NT2/D1 (cell line): ENCODE measurements at regions not wholly inside any gene's neighbourhood (a gene's known extent, or its start where the extent isn't known, plus 50 kb on each side); places are given as distances from the start of the nearest gene placed in this dataset.

Source experiments
- DNase-seq: peaks from one replicate; pipeline ENCODE4 v3.0.0-alpha.2; 2011; ENCODE audit warnings: low read depth, low spot score
- H3K27me3 ChIP-seq: 2 replicates; pipeline ENCODE4 v1.6.0; 2011; ENCODE audit warnings: mild to moderate bottlenecking; ENCODE audit not compliant: insufficient read length, insufficient read depth
- H3K36me3 ChIP-seq: 2 replicates; pipeline ENCODE4 v1.6.1; 2011; ENCODE audit warnings: mild to moderate bottlenecking, low read length, mixed read lengths; ENCODE audit not compliant: insufficient read depth, insufficient read length
- H3K4me1 ChIP-seq: 2 replicates; pipeline ENCODE4 v1.5.1; 2011; ENCODE audit not compliant: insufficient read depth, insufficient read length
- H3K4me3 ChIP-seq: 2 replicates; pipeline ENCODE4 v1.5.1; 2011; ENCODE audit warnings: low read depth; ENCODE audit not compliant: insufficient read length
- H3K9ac ChIP-seq: 2 replicates; pipeline ENCODE4 v1.6.0; 2011; ENCODE audit warnings: low read depth; ENCODE audit not compliant: insufficient read length
- H3K9me3 ChIP-seq: 2 replicates; pipeline ENCODE4 v1.5.1; 2011; ENCODE audit warnings: mild to moderate bottlenecking, low read length; ENCODE audit not compliant: insufficient read depth
- SUZ12 ChIP-seq: IDR thresholded peaks from 2 replicates; pipeline ENCODE4 v1.6.1; 2011; ENCODE audit not compliant: insufficient read length, insufficient read depth; ENCODE audit errors: extremely low read depth
- YY1 ChIP-seq: IDR thresholded peaks from 2 replicates; pipeline ENCODE4 v1.6.1; 2011; ENCODE audit not compliant: insufficient read length, insufficient read depth
- ZNF274 ChIP-seq: IDR thresholded peaks from 2 replicates; pipeline ENCODE4 v1.6.1; 2011; ENCODE audit warnings: mild to moderate bottlenecking, low read depth, low read length

DNA sequence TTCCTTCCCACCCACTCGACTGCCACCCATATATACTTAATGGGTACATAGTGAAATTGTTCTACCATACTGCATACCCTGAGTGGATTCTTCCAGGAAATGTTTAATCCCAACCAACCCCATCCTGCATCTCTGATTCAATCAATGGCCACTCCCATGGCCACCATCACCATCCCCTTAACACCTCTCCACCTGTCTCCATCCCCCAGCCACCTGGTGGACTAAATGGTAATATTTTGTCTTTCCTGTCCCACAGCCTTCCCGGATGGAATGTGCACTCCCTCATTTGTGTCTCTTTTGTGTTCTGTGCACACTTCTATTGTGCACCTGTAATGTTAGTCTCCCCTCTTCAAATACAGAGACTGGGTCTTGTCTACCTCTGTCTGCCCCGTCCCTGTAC is 259.9 kb downstream of the ALDH8A1 start:
- Histone ChIP-seq H3K9me3 (no peaks in the 10 kb centered on the region), H3K27me3 (no peaks in the 10 kb centered on the region), H3K4me3 (no peak overlapping the region), H3K4me1 (no peaks in the 10 kb centered on the region), H3K36me3 (no peaks in the 10 kb centered on the region), H3K9ac (no peak overlapping the region)
- no peak for DNase-seq
- TF ChIP-seq ZNF274 (no peak), SUZ12 (no peak), YY1 (no peak)

- H3K36me3 ChIP-seq, result no peaks in the 10 kb centered on the region
- H3K9ac ChIP-seq, result no peak overlapping the region
- H3K4me1 ChIP-seq, result no peaks in the 10 kb centered on the region
- DNase-seq, result no peak
- no peak overlapping the region for H3K4me3 ChIP-seq
- TF ChIP-seq YY1 (no peak), ZNF274 (no peak)
- no peaks in the 10 kb centered on the region for H3K9me3 ChIP-seq
- H3K27me3 ChIP-seq, result no peaks in the 10 kb centered on the region
Measured at GRCh38 chr6:134689641-134690040, 260.3 kb downstream of the ALDH8A1 start.

- H3K4me3 ChIP-seq, result no peak overlapping the region
- DNase-seq, result no peak
- no peaks in the 10 kb centered on the region for H3K4me1 ChIP-seq
- TF ChIP-seq ZNF274, result no peak
- no peaks in the 10 kb centered on the region for H3K27me3 ChIP-seq
- no peaks in the 10 kb centered on the region for H3K36me3 ChIP-seq
- no peak overlapping the region for H3K9ac ChIP-seq
- H3K9me3 ChIP-seq, result no peaks in the 10 kb centered on the region
Measured at GRCh38 chr6:134689177-134689576, 260.7 kb downstream of the ALDH8A1 start.

- no peak for DNase-seq
Measured at GRCh38 chr6:134686071-134686470, 263.8 kb downstream of the ALDH8A1 start.

DNA sequence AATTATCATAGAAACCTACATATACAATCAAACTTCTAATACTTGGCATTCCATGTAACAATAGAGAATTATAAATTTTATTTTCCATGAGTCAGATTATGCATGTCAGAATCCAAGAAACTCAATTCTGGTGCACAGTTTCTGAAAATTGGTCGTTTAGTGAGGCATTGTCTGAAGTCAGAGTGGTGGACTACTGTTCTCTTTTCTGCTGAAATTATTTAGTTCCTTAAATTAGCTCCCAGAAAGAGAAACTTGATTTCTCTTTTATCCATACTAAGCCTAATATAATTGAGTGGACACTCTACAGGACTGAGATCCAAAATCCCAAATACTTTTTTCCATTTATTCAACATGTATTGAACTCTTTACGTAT is 265.5 kb downstream of the ALDH8A1 start:
- no peaks in the 10 kb centered on the region for H3K9me3 ChIP-seq
- no peak for DNase-seq
- H3K36me3 ChIP-seq, result no peaks in the 10 kb centered on the region
- no peak overlapping the region for H3K4me3 ChIP-seq
- H3K27me3 ChIP-seq, result no peaks in the 10 kb centered on the region
- H3K9ac ChIP-seq, result no peak overlapping the region
- TF ChIP-seq YY1 (no peak), SUZ12 (no peak), ZNF274 (no peak)
- no peaks in the 10 kb centered on the region for H3K4me1 ChIP-seq

More at GRCh38 chr6:134686071-134686470, 263.8 kb downstream of the ALDH8A1 start:
- TF ChIP-seq YY1, result no peak
- no peak for TF ChIP-seq SUZ12
- TF ChIP-seq ZNF274, result no peak
- Histone ChIP-seq H3K27me3 (no peaks in the 10 kb centered on the region), H3K9ac (no peak overlapping the region), H3K4me1 (no peaks in the 10 kb centered on the region), H3K36me3 (no peaks in the 10 kb centered on the region), H3K9me3 (no peaks in the 10 kb centered on the region), H3K4me3 (no peak overlapping the region)

- Histone ChIP-seq H3K9me3 (no peaks in the 10 kb centered on the region), H3K4me3 (no peak overlapping the region), H3K4me1 (no peaks in the 10 kb centered on the region), H3K9ac (no peak overlapping the region), H3K36me3 (no peaks in the 10 kb centered on the region), H3K27me3 (no peaks in the 10 kb centered on the region)
- no peak for DNase-seq
- TF ChIP-seq YY1, result no peak
- TF ChIP-seq SUZ12, result no peak
- TF ChIP-seq ZNF274, result no peak
Measured at GRCh38 chr6:134683783-134684422, 266.0 kb downstream of the ALDH8A1 start.

GRCh38 chr6:134680433-134680832 is 269.5 kb downstream of the ALDH8A1 start:
- TF ChIP-seq YY1, result no peak
- TF ChIP-seq ZNF274, result no peak
- TF ChIP-seq SUZ12, result no peak
- H3K9ac ChIP-seq, result no peak overlapping the region
- DNase-seq, result no peak
- H3K27me3 ChIP-seq, result no peaks in the 10 kb centered on the region
- H3K4me3 ChIP-seq, result no peak overlapping the region
- no peaks in the 10 kb centered on the region for H3K9me3 ChIP-seq
- no peaks in the 10 kb centered on the region for H3K4me1 ChIP-seq
- no peaks in the 10 kb centered on the region for H3K36me3 ChIP-seq

DNA sequence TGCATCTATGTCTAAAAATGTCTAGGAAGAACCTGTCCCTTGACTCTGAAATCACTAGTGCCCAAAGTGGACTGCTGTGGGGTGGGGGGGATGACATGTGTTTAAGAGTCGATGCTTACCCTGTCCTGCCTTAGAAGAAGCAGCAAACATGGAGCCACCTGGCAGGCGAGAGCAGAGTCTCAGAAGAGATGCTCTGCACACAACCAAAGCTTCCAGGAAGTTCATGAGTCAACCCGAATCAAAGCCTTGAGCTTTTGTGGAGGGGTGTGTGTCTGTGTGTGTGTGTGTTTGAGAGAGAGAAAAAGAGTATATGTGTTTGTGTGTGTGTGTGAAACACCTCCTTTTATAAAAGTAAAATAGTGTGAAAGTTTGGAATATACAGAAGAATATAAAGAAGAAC is 269.9 kb downstream of the ALDH8A1 start:
- H3K36me3 ChIP-seq, result no peaks in the 10 kb centered on the region
- no peak for DNase-seq
- no peak overlapping the region for H3K9ac ChIP-seq
- TF ChIP-seq YY1, result no peak
- no peak for TF ChIP-seq ZNF274
- no peak for TF ChIP-seq SUZ12
- no peaks in the 10 kb centered on the region for H3K27me3 ChIP-seq
- H3K4me3 ChIP-seq, result no peak overlapping the region
- H3K9me3 ChIP-seq, result no peaks in the 10 kb centered on the region
- H3K4me1 ChIP-seq, result no peaks in the 10 kb centered on the region
